HG03571 (cell line): ENCODE measurements at regions not wholly inside any gene's neighbourhood (a gene's known extent, or its start where the extent isn't known, plus 50 kb on each side); places are given as distances from the start of the nearest gene placed in this dataset.
"Not testable (repeated sequence)": the region's sequence is repeated elsewhere in the genome, so short reads cannot be mapped to it uniquely, and the experiment has no call there.

ENCODE experiments used
- ATAC-seq: cut with Tn5 transposase; IDR thresholded peaks from one replicate; pipeline ENCODE4 v1.9.1; 2021; ENCODE audit not compliant: unreplicated experiment

GRCh38 chr15:77881950-77882349 is 195.6 kb downstream of the TBC1D2B start:
- no peak for ATAC-seq

GRCh38 chr15:77881535-77881934 is 196.0 kb downstream of the TBC1D2B start:
- ATAC-seq = not testable (repeated sequence)

GRCh38 chr15:77879466-77879865 is 198.0 kb downstream of the TBC1D2B start:
- ATAC-seq = not testable (repeated sequence)

- ATAC-seq = no peak
Measured at GRCh38 chr15:77877869-77878577, 199.5 kb downstream of the TBC1D2B start.

GRCh38 chr15:77876107-77876820 is 201.2 kb downstream of the TBC1D2B start:
- not testable (repeated sequence) for ATAC-seq

- ATAC-seq = not testable (repeated sequence)
Measured at GRCh38 chr15:77875066-77875721, 202.3 kb downstream of the TBC1D2B start.

GRCh38 chr15:77874063-77874462 is 203.4 kb downstream of the TBC1D2B start:
- ATAC-seq = no peak

GRCh38 chr15:77872521-77873425 is 204.7 kb downstream of the TBC1D2B start:
- not testable (repeated sequence) for ATAC-seq

- no peak for ATAC-seq
Measured at GRCh38 chr15:77871852-77872371, 205.6 kb downstream of the TBC1D2B start.

- no peak for ATAC-seq
Measured at GRCh38 chr15:77870195-77871065, 207.1 kb downstream of the TBC1D2B start.

GRCh38 chr15:77869021-77869895 is 208.3 kb downstream of the TBC1D2B start:
- no peak for ATAC-seq

GRCh38 chr15:77868048-77868629 is 209.4 kb downstream of the TBC1D2B start:
- ATAC-seq = not testable (repeated sequence)

GRCh38 chr15:77867266-77868047 is 210.1 kb downstream of the TBC1D2B start:
- no peak for ATAC-seq

- no peak for ATAC-seq
Measured at GRCh38 chr15:77866596-77867125, 210.8 kb downstream of the TBC1D2B start.

GRCh38 chr15:77866186-77866585 is 211.3 kb downstream of the TBC1D2B start:
- no peak for ATAC-seq

- ATAC-seq = no peak
Measured at GRCh38 chr15:77865701-77866100, 211.8 kb downstream of the TBC1D2B start.

GRCh38 chr15:77865106-77865610 is 212.4 kb downstream of the TBC1D2B start:
- no peak for ATAC-seq
